ENCODE measurements at regions not wholly inside any gene's neighbourhood (a gene's known extent, or its start where the extent isn't known, plus 50 kb on each side); places are given as distances from the start of the nearest gene placed in this dataset.

DNA sequence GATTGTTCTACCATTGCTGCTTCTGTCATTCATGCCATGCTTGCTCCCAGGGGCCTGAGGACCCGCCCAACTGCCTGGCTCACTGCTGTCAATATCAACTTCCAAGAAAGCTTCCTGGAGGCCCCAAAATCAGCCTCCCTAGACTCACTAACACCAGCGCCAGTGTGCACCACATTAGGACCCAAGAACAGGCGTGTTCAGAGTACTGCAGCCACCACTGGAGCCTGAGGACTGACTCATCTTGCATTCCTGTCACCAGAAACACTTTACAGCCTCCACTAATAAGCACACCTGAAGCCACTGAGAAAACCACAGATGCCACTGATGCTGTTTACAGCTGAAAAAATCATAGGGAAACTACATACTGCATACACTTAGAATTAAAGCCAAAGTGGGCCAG is 1284.3 kb downstream of the TYW1 start:
- DNase-seq (ENCODE audit: insufficient read length, low spot score, missing footprints): no peak
- Histone ChIP-seq H3K4me3 (ENCODE audit: insufficient read depth, low read length) (no peak overlapping the region), H3K27ac (ENCODE audit: low read depth, low read length) (no peak overlapping the region), H3K4me1 (ENCODE audit: insufficient read depth, low read length) (no peaks in the 10 kb centered on the region), H2AFZ (ENCODE audit: low read length) (no peak overlapping the region), H3K79me2 (ENCODE audit: insufficient read depth, low read length) (no peaks in the 10 kb centered on the region), H3K4me2 (ENCODE audit: insufficient read depth, low read length) (no peak overlapping the region), H4K20me1 (ENCODE audit: insufficient read depth, low read length) (no peaks in the 10 kb centered on the region), H3K36me3 (ENCODE audit: insufficient read depth, low read length) (no peaks in the 10 kb centered on the region), H3K9me3 (ENCODE audit: low read depth, low read length) (no peaks in the 10 kb centered on the region), H3K27me3 (ENCODE audit: insufficient read depth, low read length) (no peaks in the 10 kb centered on the region)
- no peak for TF ChIP-seq CTCF (IDR thresholded peaks at IDR 0.05; ENCODE audit: extremely low read depth, low read depth, low read length)

DNA sequence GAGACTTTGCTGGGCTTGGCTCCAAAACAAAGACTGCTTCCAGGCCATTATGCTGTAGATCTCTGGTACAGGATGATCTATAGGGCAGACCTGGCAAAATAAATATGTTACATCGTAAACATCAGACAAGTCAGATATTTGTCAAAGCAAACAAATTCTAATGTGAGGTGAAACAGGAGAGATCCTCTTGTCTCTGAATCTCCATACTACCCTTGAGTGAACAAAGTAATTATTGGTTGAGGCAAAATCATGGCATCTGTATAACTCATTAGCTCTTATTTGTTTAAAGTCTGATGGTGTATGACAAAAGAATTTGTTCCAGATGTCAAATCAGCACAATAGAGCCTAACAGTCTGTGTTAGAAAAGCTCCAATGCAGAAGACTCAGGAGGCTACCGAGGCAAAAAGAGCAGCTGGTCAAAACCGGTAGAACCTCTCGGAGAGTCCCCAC is 1291.5 kb downstream of the TYW1 start:
- no peak overlapping the region for H3K4me3 ChIP-seq (ENCODE audit: insufficient read depth, low read length)
- H2AFZ ChIP-seq (ENCODE audit: low read length): no peak overlapping the region
- no peaks in the 10 kb centered on the region for H4K20me1 ChIP-seq (ENCODE audit: insufficient read depth, low read length)
- no peak for DNase-seq (ENCODE audit: insufficient read length, low spot score, missing footprints)
- H3K4me2 ChIP-seq (ENCODE audit: insufficient read depth, low read length): no peak overlapping the region
- TF ChIP-seq CTCF (IDR thresholded peaks at IDR 0.05; ENCODE audit: extremely low read depth, low read depth, low read length): no peak
- no peaks in the 10 kb centered on the region for H3K4me1 ChIP-seq (ENCODE audit: insufficient read depth, low read length)
- H3K27me3 ChIP-seq (ENCODE audit: insufficient read depth, low read length): no peaks in the 10 kb centered on the region
- H3K9me3 ChIP-seq (ENCODE audit: low read depth, low read length): no peaks in the 10 kb centered on the region
- no peak overlapping the region for H3K27ac ChIP-seq (ENCODE audit: low read depth, low read length)
- H3K79me2 ChIP-seq (ENCODE audit: insufficient read depth, low read length): no peaks in the 10 kb centered on the region
- H3K36me3 ChIP-seq (ENCODE audit: insufficient read depth, low read length): no peaks in the 10 kb centered on the region

DNA sequence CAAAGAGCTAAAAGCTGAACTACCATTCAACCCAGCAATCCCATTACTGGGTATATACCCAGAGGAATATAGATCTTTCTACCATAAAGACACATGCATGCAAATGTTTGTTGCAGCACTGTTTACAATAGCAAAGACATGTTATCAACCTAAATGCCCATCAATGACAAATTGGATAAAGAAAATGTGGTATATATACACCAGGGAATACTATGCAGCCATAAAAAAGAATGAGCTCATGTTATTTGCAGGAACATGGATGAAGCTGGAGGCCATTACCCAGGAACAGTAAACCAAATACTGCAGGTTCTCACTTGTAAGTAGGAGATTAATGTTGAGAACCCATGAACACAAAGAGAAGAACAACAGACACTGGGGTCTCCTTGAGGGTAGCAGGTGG is 1295.1 kb downstream of the TYW1 start:
- H3K4me3 ChIP-seq (ENCODE audit: insufficient read depth, low read length): no peak overlapping the region
- H3K9me3 ChIP-seq (ENCODE audit: low read depth, low read length): no peaks in the 10 kb centered on the region
- no peaks in the 10 kb centered on the region for H3K36me3 ChIP-seq (ENCODE audit: insufficient read depth, low read length)
- no peak overlapping the region for H2AFZ ChIP-seq (ENCODE audit: low read length)
- H3K27ac ChIP-seq (ENCODE audit: low read depth, low read length): no peak overlapping the region
- no peaks in the 10 kb centered on the region for H3K27me3 ChIP-seq (ENCODE audit: insufficient read depth, low read length)
- TF ChIP-seq CTCF (IDR thresholded peaks at IDR 0.05; ENCODE audit: extremely low read depth, low read depth, low read length): no peak
- no peak overlapping the region for H3K4me2 ChIP-seq (ENCODE audit: insufficient read depth, low read length)
- H3K4me1 ChIP-seq (ENCODE audit: insufficient read depth, low read length): no peaks in the 10 kb centered on the region
- no peak for DNase-seq (ENCODE audit: insufficient read length, low spot score, missing footprints)
- H3K79me2 ChIP-seq (ENCODE audit: insufficient read depth, low read length): no peaks in the 10 kb centered on the region
- no peaks in the 10 kb centered on the region for H4K20me1 ChIP-seq (ENCODE audit: insufficient read depth, low read length)

DNA sequence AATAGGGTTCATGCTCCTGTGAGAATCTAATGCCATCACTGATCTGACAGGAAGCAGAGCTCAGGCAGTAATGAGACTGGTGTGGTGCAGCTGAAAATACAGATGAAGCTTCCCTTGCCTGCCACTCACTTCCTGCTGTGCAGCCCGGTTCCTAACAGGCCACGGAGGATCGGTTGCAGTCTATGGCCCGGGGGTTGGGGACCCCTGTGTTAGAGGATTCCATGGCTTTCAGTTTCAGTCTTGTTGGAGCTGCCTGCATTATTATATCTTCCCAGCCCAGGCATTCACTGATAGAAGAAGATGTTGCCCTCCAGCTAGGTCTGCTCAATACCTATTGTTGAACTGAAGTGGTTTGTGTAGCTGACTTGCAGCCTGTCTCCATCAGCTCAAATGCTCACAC is 1298.8 kb downstream of the TYW1 start:
- H3K27me3 ChIP-seq (ENCODE audit: insufficient read depth, low read length): no peaks in the 10 kb centered on the region
- no peak overlapping the region for H2AFZ ChIP-seq (ENCODE audit: low read length)
- H3K4me3 ChIP-seq (ENCODE audit: insufficient read depth, low read length): no peak overlapping the region
- H3K4me1 ChIP-seq (ENCODE audit: insufficient read depth, low read length): no peaks in the 10 kb centered on the region
- H3K79me2 ChIP-seq (ENCODE audit: insufficient read depth, low read length): no peaks in the 10 kb centered on the region
- no peak for DNase-seq (ENCODE audit: insufficient read length, low spot score, missing footprints)
- TF ChIP-seq CTCF (IDR thresholded peaks at IDR 0.05; ENCODE audit: extremely low read depth, low read depth, low read length): no peak
- H3K36me3 ChIP-seq (ENCODE audit: insufficient read depth, low read length): no peaks in the 10 kb centered on the region
- H3K4me2 ChIP-seq (ENCODE audit: insufficient read depth, low read length): no peak overlapping the region
- no peaks in the 10 kb centered on the region for H3K9me3 ChIP-seq (ENCODE audit: low read depth, low read length)
- no peaks in the 10 kb centered on the region for H4K20me1 ChIP-seq (ENCODE audit: insufficient read depth, low read length)
- no peak overlapping the region for H3K27ac ChIP-seq (ENCODE audit: low read depth, low read length)

All from osteoblast (primary cell).